Calu3 (cell line): ENCODE measurements at regions not wholly inside any gene's neighbourhood (a gene's known extent, or its start where the extent isn't known, plus 50 kb on each side); places are given as distances from the start of the nearest gene placed in this dataset.

Experiments used
- BruUV-seq: library from RNA; stranded (reverse); fragments of 400-500 nt; replicated peaks from 2 replicates; lab custom pipeline; 2021; lab: Mats Ljungman, UMichigan
- CTCF ChIA-PET: fragments of 300-600 bp; sonication (Branson Sonifier 250); formaldehyde crosslinking; loops from one replicate; lab custom pipeline; 2022; ENCODE audit warnings: antibody characterized with exemption; lab: Charles Lee
- DNase-seq: peaks from one replicate; pipeline ENCODE4 v3.0.0; 2022
- H3K27ac Mint-ChIP-seq: one replicate; pipeline ENCODE4 v1.8.0; 2022; ENCODE audit warnings: mixed read lengths; ENCODE audit not compliant: unreplicated experiment
- H3K27me3 Mint-ChIP-seq: one replicate; pipeline ENCODE4 v1.8.0; 2022; ENCODE audit warnings: mixed read lengths; ENCODE audit not compliant: unreplicated experiment
- H3K36me3 Mint-ChIP-seq: one replicate; pipeline ENCODE4 v1.8.0; 2022; ENCODE audit warnings: mild to moderate bottlenecking, moderate library complexity, mixed read lengths; ENCODE audit not compliant: insufficient read depth, unreplicated experiment
- H3K4me1 Mint-ChIP-seq: one replicate; pipeline ENCODE4 v1.8.0; 2022; ENCODE audit warnings: mild to moderate bottlenecking, low read depth, mixed read lengths; ENCODE audit not compliant: unreplicated experiment
- H3K4me3 Mint-ChIP-seq: one replicate; pipeline ENCODE4 v1.8.0; 2022; ENCODE audit warnings: mild to moderate bottlenecking, low read depth, moderate library complexity, mixed read lengths; ENCODE audit not compliant: unreplicated experiment
- H3K9me3 Mint-ChIP-seq: one replicate; pipeline ENCODE4 v1.8.0; 2022; ENCODE audit warnings: low read depth, mixed read lengths; ENCODE audit not compliant: unreplicated experiment
- CTCF ChIP-seq: fragments of 200-600 bp; IDR thresholded peaks from one replicate; pipeline ENCODE4 v1.8.0; 2022; ENCODE audit warnings: antibody characterized with exemption; ENCODE audit not compliant: unreplicated experiment
- intact Hi-C: fragments of 100-400 bp; cut with micrococcal nuclease; formaldehyde crosslinking; loops from one replicate; pipeline ENCODE4 v1.10.0; 2022; ENCODE audit not compliant: unreplicated experiment

DNA sequence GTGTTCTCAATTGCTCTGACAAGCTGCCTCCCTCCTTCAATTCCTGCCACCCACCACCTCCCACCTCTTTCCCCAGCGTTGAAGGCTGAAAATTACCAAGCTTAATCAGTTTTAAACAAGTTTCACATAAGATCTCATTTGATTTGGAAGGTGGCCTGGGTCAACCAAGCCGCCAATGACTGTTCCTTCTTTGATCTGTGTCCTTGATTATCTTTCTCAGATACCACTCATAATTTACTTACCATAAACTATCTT lies 211.4 kb downstream of the SLIT2 start:
- BruUV-seq: no TSS peak
- no peaks in the 10 kb centered on the region for H3K27me3 Mint-ChIP-seq

DNA sequence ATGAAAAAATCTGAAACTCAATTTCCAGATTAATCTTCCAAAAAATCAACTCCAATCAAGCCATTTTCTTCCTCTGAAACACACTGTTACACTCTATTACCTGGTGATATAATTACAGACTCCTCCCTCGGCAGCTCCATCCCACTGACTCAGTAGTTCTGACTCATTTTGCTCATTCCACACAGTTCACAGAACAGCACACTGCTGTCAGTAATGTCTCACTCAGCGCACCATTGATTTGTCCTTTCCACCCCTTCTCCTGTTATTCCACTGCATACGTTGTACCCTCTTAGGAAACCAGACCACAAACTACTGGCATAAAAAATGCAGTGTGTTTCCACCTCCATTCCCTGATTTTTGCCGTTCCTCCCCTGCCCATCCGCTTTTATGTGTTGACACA lies 212.7 kb downstream of the SLIT2 start:
- peaks cover 8% of the 10 kb centered on the region for H3K4me1 Mint-ChIP-seq
- no TSS peak for BruUV-seq
- CTCF ChIA-PET: no interaction called here
- H3K36me3 Mint-ChIP-seq: no peaks in the 10 kb centered on the region
- intact Hi-C loops: no loop called here
- DNase-seq: peak; percentile 0
- no peak overlapping the region for H3K4me3 Mint-ChIP-seq
- H3K9me3 Mint-ChIP-seq: no peaks in the 10 kb centered on the region
- TF ChIP-seq CTCF: no peak
- no peak overlapping the region for H3K27ac Mint-ChIP-seq
- H3K27me3 Mint-ChIP-seq: no peaks in the 10 kb centered on the region

More for the DNA sequence above, 211.4 kb downstream of the SLIT2 start:
- no peak for TF ChIP-seq CTCF
- no peak for DNase-seq
- H3K27ac Mint-ChIP-seq: no peak overlapping the region
- no peak overlapping the region for H3K4me3 Mint-ChIP-seq
- CTCF ChIA-PET: no interaction called here
- no peaks in the 10 kb centered on the region for H3K9me3 Mint-ChIP-seq
- H3K4me1 Mint-ChIP-seq: peaks cover 8% of the 10 kb centered on the region
- H3K36me3 Mint-ChIP-seq: no peaks in the 10 kb centered on the region
- intact Hi-C loops: no loop called here

GRCh38 chr4:20474119-20474518 lies 222.4 kb downstream of the SLIT2 start:
- TF ChIP-seq CTCF: no peak
- intact Hi-C loops: no loop called here
- Mint-ChIP-seq H3K4me3 (no peak overlapping the region), H3K27ac (no peak overlapping the region), H3K27me3 (no peaks in the 10 kb centered on the region), H3K4me1 (no peaks in the 10 kb centered on the region), H3K36me3 (no peaks in the 10 kb centered on the region), H3K9me3 (no peaks in the 10 kb centered on the region)
- no TSS peak for BruUV-seq
- CTCF ChIA-PET: no interaction called here
- no peak for DNase-seq

DNA sequence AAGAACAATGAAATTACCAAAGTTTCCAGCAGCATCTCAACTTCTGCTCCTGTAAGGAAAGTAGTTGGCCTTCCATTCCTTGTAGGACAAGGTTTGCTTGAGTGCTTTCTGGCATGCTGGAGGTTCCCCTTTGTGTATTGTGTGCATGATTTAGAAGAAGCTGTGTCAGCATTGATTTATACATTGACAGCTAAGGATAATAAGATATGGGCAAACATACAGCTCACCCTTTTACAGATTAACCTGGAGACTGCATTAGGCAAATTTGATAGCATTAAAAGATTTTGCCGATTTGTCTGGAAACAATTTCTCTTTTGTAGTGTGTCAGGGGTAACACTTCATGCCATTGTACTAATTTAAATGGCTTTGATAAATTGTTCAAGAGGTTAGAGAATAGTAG lies 221.8 kb upstream of the PACRGL start:
- intact Hi-C loops: no loop called here
- Mint-ChIP-seq H3K4me1 (no peaks in the 10 kb centered on the region), H3K36me3 (no peaks in the 10 kb centered on the region), H3K9me3 (no peaks in the 10 kb centered on the region), H3K27ac (no peak overlapping the region), H3K4me3 (no peak overlapping the region), H3K27me3 (no peaks in the 10 kb centered on the region)
- no peak for TF ChIP-seq CTCF
- CTCF ChIA-PET: no interaction called here
- BruUV-seq: no TSS peak
- no peak for DNase-seq
